Chondrocyte (in vitro differentiated cells): ENCODE measurements at regions not wholly inside any gene's neighbourhood (a gene's known extent, or its start where the extent isn't known, plus 50 kb on each side); places are given as distances from the start of the nearest gene placed in this dataset.

ENCODE experiments used
- DNase-seq: peaks from one replicate; pipeline ENCODE4 v3.0.0; 2021; ENCODE audit warnings: mixed read lengths, low spot score
- H3K27ac Mint-ChIP-seq: one replicate; pipeline ENCODE4 v1.8.0; 2021; ENCODE audit warnings: mild to moderate bottlenecking, moderate library complexity, mixed read lengths; ENCODE audit not compliant: unreplicated experiment
- H3K27me3 Mint-ChIP-seq: 2 replicates; pipeline ENCODE4 v1.8.0; 2021; ENCODE audit warnings: low read depth, mixed read lengths
- H3K36me3 Mint-ChIP-seq: 2 replicates; pipeline ENCODE4 v1.8.0; 2021; ENCODE audit warnings: low read depth, mixed read lengths
- H3K4me1 Mint-ChIP-seq: 2 replicates; pipeline ENCODE4 v1.8.0; 2021; ENCODE audit warnings: low read depth, mild to moderate bottlenecking, mixed read lengths
- H3K4me3 Mint-ChIP-seq: one replicate; pipeline ENCODE4 v1.8.0; 2021; ENCODE audit warnings: mild to moderate bottlenecking, moderate library complexity, mixed read lengths; ENCODE audit not compliant: unreplicated experiment
- H3K9me3 Mint-ChIP-seq: 2 replicates; pipeline ENCODE4 v1.8.0; 2021; ENCODE audit warnings: low read depth, mixed read lengths
- TF ChIP-seq, protein P1 (sequence below): fragments of 200-600 bp; sonication (generic); IDR thresholded peaks from 2 replicates; pipeline ENCODE4 v1.5.0; 2021; ENCODE audit warnings: antibody characterized with exemption, mild to moderate bottlenecking, moderate library complexity

DNA sequence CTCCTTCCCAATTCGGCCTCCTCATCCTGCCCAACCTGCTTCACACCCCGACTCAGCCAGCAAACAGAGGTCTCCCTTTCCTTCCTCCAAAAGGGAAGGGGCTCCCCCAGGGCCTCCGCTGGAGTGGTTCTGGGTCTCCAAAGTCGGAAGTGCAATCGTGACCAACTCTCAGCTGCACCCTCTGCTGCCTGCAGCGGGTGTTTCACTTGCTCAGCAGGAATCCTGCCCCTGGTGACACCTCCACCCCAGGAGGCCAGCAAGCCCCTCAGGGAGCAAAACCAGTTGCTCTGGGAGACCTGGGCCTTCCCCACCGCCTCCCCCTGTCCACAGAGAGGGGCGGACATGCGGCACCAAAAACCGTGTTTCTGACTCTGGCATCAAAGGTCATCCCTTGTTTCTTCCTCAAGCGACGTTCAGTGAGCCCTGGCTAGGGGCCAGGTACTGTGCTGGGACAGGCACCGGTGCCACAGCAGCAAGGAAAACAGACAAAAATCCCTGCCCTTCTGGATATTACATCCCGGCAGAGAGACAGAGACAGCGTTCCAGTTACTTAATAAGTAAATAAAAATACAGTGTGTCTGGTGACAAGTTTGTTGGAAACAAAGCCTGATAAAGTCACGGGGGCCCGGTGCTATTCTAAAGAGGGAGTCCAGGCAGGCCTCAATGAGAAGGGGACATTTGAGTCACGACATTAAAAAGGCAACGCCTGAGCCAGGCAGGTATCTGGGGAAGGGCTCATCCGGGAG is 219.0 kb downstream of the BMP7 start:
- no peaks in the 10 kb centered on the region for H3K9me3 Mint-ChIP-seq
- no peaks in the 10 kb centered on the region for H3K27me3 Mint-ChIP-seq
- DNase-seq, result no peak
- no peak overlapping the region for H3K27ac Mint-ChIP-seq
- no peaks in the 10 kb centered on the region for H3K36me3 Mint-ChIP-seq
- TF ChIP-seq, protein P1, sequence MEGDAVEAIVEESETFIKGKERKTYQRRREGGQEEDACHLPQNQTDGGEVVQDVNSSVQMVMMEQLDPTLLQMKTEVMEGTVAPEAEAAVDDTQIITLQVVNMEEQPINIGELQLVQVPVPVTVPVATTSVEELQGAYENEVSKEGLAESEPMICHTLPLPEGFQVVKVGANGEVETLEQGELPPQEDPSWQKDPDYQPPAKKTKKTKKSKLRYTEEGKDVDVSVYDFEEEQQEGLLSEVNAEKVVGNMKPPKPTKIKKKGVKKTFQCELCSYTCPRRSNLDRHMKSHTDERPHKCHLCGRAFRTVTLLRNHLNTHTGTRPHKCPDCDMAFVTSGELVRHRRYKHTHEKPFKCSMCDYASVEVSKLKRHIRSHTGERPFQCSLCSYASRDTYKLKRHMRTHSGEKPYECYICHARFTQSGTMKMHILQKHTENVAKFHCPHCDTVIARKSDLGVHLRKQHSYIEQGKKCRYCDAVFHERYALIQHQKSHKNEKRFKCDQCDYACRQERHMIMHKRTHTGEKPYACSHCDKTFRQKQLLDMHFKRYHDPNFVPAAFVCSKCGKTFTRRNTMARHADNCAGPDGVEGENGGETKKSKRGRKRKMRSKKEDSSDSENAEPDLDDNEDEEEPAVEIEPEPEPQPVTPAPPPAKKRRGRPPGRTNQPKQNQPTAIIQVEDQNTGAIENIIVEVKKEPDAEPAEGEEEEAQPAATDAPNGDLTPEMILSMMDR, result peak; percentile 65
- no peak overlapping the region for H3K4me3 Mint-ChIP-seq
- no peaks in the 10 kb centered on the region for H3K4me1 Mint-ChIP-seq

DNA sequence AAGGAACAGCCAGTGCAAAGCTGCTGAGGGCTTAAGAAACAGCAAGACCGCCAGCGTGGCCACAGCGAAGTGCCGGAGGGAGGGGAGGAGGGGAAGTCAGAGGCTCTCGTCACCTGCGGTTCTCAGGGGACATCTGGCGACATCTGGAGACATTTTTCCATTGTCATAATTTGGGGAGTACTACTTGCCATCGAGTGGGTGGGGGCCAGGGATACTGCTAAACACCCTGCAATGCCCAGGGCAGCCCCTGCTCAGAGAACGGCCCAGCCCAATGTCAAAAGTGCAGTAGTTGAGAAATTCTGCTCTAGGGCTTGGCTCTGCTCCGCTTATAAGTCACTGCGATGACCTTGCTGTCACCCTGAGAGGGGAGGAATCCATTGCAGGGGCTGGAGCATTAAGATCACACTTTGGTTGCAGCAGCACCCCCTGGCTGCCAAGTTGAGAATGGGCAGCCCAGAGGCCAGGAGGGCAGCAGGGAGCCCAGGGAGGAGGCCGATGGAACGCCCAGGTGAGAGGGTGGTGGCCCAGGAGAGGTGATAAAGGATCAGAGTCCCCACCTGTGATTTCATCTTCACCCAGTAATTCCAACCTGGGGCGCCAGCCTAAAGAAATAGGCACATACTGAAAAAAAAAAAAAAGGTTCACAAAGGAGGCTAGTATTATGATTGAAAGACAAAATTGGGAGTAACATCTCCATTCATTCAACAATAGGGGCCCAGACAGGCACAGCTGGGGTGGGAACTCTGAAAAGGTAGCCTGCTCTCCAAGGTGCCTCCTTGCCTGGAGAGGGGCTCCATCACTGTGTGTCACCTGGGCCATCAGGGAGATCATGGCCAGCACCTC is 218.2 kb downstream of the BMP7 start:
- H3K27ac Mint-ChIP-seq, result no peak overlapping the region
- no peak for DNase-seq

DNA sequence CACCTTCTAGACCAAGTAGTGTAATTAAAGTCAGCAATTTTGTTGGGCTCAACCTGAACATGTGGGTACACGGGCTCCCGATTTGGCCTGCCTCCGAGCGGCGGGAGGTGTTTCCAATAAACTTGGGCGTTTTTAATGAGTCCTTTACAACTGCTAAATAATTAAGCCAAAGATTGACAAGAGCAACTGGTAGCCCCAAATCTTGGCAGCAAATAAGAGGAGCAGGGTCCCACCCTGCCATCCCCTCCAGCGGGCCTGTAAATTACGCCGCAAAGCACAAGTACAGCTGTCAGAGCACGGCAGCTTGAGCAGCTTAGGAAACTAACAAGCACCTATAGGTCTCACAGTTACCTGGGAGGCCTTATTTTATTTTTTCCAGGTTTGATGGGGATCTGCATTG is 217.1 kb downstream of the BMP7 start:
- Mint-ChIP-seq H3K4me3 (no peak overlapping the region), H3K27ac (no peak overlapping the region), H3K4me1 (no peaks in the 10 kb centered on the region), H3K36me3 (no peaks in the 10 kb centered on the region), H3K9me3 (no peaks in the 10 kb centered on the region), H3K27me3 (no peaks in the 10 kb centered on the region)
- TF ChIP-seq, protein P1, result no peak
- no peak for DNase-seq

More for the DNA sequence above, 218.2 kb downstream of the BMP7 start:
- Mint-ChIP-seq H3K9me3 (no peaks in the 10 kb centered on the region), H3K4me3 (no peak overlapping the region), H3K27me3 (no peaks in the 10 kb centered on the region), H3K4me1 (no peaks in the 10 kb centered on the region), H3K36me3 (no peaks in the 10 kb centered on the region)
- TF ChIP-seq, protein P1, result peak; percentile 82

DNA sequence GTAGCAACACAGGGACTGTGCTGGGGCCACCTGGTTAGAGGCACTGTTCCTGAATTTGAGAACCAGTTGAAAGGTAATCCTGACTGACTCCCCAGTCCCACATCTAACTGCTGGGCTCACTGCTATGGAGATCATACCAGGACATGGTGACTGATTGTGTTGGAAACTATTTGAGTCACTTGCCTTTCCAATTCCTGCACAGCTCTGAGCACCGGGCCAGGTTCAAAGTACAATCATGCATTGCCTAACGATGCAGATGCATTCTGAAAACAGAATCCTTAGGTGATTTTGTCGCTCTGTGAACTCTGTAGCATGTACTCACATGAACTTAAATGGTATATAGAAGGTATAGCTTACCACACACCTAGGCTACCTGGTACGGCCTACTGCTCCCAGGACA is 215.3 kb downstream of the BMP7 start:
- Mint-ChIP-seq H3K27me3 (no peaks in the 10 kb centered on the region), H3K4me3 (no peak overlapping the region), H3K9me3 (no peaks in the 10 kb centered on the region), H3K36me3 (no peaks in the 10 kb centered on the region), H3K4me1 (peaks cover 2% of the 10 kb centered on the region), H3K27ac (no peak overlapping the region)
- DNase-seq, result no peak
- TF ChIP-seq, protein P1, result no peak

DNA sequence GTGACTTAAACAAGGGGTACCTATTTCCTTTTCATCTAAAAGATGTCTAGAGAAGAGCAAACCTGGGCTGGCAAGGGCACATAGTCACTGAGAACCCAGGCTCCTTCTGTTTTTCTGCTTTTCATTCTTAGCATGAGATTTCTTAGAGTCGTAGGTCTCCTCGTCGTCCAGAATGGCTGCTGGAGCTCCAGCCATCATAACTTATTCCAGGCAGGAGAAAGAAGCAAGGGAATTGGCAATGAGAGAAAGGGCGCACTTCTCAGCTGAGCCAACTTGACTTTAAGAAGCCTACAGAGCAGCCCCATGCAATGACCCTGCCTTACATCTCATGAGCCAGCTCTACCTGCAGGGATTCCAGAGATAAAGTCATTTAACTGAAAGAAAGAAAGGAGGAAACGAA is 213.4 kb downstream of the BMP7 start:
- no peak overlapping the region for H3K4me3 Mint-ChIP-seq
- peaks cover 5% of the 10 kb centered on the region for H3K4me1 Mint-ChIP-seq
- TF ChIP-seq, protein P1, result no peak
- no peaks in the 10 kb centered on the region for H3K27me3 Mint-ChIP-seq
- no peaks in the 10 kb centered on the region for H3K36me3 Mint-ChIP-seq
- H3K27ac Mint-ChIP-seq, result no peak overlapping the region
- no peak for DNase-seq
- no peaks in the 10 kb centered on the region for H3K9me3 Mint-ChIP-seq
